Nephron (organoid): ENCODE measurements at regions not wholly inside any gene's neighbourhood (a gene's known extent, or its start where the extent isn't known, plus 50 kb on each side); places are given as distances from the start of the nearest gene placed in this dataset.

Experiments used
- H3K27ac Mint-ChIP-seq, 3 experiments: 2 replicates each; pipeline ENCODE4 v1.8.0; 2020; ENCODE audit warnings: mixed read lengths in 3 of 3, mild to moderate bottlenecking in 2 of 3, moderate library complexity in 1 of 3
- H3K27me3 Mint-ChIP-seq: 2 replicates; pipeline ENCODE4 v1.8.0; 2021; ENCODE audit warnings: low read depth, mild to moderate bottlenecking, moderate library complexity, mixed read lengths
- H3K36me3 Mint-ChIP-seq: 2 replicates; pipeline ENCODE4 v1.8.0; 2020; ENCODE audit warnings: low read depth, mixed read lengths
- H3K4me1 Mint-ChIP-seq: 2 replicates; pipeline ENCODE4 v1.8.0; 2020; ENCODE audit warnings: mixed read lengths
- H3K4me3 Mint-ChIP-seq, 3 experiments: 2 replicates each; pipeline ENCODE4 v1.8.0; 2020; ENCODE audit warnings: mild to moderate bottlenecking in 3 of 3, mixed read lengths in 3 of 3, moderate library complexity in 2 of 3
- H3K9me3 Mint-ChIP-seq: 2 replicates; pipeline ENCODE4 v1.8.0; 2020; ENCODE audit warnings: mixed read lengths
- TF ChIP-seq, protein P1 (sequence below), 3 experiments: fragments of 200-600 bp; sonication (generic); IDR thresholded peaks; one replicate each; pipeline ENCODE4 v1.5.0; 2021; ENCODE audit warnings: antibody characterized with exemption in 3 of 3; ENCODE audit not compliant: unreplicated experiment in 3 of 3

DNA sequence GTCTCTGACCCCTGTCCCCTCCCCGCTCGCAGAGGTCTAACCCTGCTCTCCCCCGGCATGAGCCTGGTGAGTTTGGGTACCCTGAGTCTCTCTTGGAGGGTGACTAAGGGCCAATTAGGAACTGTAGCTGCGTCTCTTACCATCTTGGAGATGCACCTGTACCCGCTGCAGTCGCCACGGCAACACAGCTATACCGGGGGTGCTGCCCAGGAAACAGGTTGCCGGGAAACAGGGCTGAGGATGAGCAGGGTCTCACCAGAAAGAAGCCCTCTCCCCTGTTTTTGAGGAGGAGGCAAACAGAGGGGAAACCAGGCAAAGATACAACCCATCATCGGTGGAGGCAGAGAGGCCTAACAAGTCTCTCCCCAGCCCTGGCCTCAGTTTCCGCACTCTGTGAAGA lies 140.2 kb downstream of the TMEM132E start:
- Mint-ChIP-seq H3K27me3 (peaks cover 33% of the 10 kb centered on the region), H3K36me3 (no peaks in the 10 kb centered on the region), H3K4me3 (no peak overlapping the region), H3K9me3 (no peaks in the 10 kb centered on the region), H3K4me1 (peaks cover 7% of the 10 kb centered on the region), H3K27ac (no peak overlapping the region)
- TF ChIP-seq, protein P1, sequence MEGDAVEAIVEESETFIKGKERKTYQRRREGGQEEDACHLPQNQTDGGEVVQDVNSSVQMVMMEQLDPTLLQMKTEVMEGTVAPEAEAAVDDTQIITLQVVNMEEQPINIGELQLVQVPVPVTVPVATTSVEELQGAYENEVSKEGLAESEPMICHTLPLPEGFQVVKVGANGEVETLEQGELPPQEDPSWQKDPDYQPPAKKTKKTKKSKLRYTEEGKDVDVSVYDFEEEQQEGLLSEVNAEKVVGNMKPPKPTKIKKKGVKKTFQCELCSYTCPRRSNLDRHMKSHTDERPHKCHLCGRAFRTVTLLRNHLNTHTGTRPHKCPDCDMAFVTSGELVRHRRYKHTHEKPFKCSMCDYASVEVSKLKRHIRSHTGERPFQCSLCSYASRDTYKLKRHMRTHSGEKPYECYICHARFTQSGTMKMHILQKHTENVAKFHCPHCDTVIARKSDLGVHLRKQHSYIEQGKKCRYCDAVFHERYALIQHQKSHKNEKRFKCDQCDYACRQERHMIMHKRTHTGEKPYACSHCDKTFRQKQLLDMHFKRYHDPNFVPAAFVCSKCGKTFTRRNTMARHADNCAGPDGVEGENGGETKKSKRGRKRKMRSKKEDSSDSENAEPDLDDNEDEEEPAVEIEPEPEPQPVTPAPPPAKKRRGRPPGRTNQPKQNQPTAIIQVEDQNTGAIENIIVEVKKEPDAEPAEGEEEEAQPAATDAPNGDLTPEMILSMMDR (IDR thresholded peaks at IDR 0.05; ENCODE audit: unreplicated experiment in 3 of 3), result no peak

DNA sequence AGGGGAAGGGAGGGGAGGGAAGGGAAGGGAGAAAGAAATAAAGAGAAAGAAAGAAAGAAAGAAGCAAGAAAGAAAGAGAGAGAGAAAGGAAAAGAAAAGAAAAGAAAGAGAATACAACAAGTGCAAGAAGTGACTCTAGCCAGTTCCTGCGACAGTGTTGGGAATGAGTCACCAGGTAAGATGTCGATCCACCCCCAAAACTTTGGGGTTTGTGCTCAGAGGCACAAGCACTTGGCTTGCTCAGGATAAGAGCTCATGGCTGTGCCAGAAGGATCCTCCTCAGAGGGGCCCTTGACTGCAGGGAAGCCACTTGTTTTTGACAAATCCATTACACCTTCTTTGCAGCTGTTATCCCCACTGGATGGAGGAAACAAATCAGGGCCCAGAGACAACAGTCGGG lies 137.7 kb downstream of the TMEM132E start:
- H3K4me3 Mint-ChIP-seq, result no peak overlapping the region
- no peaks in the 10 kb centered on the region for H3K36me3 Mint-ChIP-seq
- peaks cover 27% of the 10 kb centered on the region for H3K27me3 Mint-ChIP-seq
- TF ChIP-seq, protein P1 (IDR thresholded peaks at IDR 0.05; ENCODE audit: unreplicated experiment in 3 of 3), result no peak
- H3K9me3 Mint-ChIP-seq, result no peaks in the 10 kb centered on the region
- H3K27ac Mint-ChIP-seq, result no peak overlapping the region
- H3K4me1 Mint-ChIP-seq, result peaks cover 7% of the 10 kb centered on the region

DNA sequence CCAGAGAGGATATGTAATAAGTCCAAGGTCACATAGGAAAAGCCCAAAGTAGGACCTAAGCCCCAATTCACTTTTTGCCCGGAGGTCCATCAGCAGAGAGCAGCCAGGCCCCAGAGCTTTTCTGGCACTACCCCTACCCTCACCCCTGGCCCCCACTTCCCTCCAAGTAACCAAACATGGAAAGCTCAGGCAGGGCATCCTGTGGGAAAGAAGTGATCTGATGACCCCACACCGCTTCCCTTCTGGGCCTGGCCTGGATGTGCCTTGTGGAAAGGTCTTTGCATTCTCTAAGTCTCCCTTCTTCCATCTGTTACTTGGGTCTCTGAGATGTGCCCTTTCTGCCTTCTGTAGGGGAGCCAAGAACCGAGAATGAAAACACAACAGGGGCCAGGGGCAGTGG lies 136.9 kb downstream of the TMEM132E start:
- Mint-ChIP-seq H3K27me3 (peaks cover 22% of the 10 kb centered on the region), H3K4me3 (no peak overlapping the region), H3K36me3 (no peaks in the 10 kb centered on the region), H3K9me3 (no peaks in the 10 kb centered on the region), H3K4me1 (peaks cover 7% of the 10 kb centered on the region), H3K27ac (no peak overlapping the region)
- TF ChIP-seq, protein P1 (IDR thresholded peaks at IDR 0.05; ENCODE audit: unreplicated experiment in 3 of 3), result no peak

DNA sequence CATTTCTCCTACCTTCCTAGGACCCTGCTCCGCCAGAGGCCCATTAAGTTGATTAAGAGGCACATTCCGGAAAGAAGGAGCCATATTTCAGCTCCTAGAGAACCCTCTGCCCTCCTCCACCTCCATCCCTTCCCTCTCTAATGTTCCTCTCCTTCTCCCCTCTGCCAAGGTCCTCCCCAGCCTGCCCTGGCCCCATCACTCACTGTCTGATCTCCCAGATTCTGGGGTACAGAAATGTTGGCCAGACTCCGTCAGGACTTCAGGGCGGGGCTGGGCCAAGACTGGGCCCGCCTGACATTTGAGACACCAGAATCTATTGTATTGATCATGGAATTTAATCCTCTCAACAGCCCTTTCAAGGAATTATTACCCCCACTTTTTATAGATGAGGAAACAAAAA lies 136.1 kb downstream of the TMEM132E start:
- Mint-ChIP-seq H3K9me3 (no peaks in the 10 kb centered on the region), H3K4me3 (no peak overlapping the region), H3K27me3 (peaks cover 27% of the 10 kb centered on the region), H3K36me3 (no peaks in the 10 kb centered on the region), H3K4me1 (peaks cover 7% of the 10 kb centered on the region), H3K27ac (no peak overlapping the region)
- TF ChIP-seq, protein P1 (IDR thresholded peaks at IDR 0.05; ENCODE audit: unreplicated experiment in 3 of 3), result no peak

DNA sequence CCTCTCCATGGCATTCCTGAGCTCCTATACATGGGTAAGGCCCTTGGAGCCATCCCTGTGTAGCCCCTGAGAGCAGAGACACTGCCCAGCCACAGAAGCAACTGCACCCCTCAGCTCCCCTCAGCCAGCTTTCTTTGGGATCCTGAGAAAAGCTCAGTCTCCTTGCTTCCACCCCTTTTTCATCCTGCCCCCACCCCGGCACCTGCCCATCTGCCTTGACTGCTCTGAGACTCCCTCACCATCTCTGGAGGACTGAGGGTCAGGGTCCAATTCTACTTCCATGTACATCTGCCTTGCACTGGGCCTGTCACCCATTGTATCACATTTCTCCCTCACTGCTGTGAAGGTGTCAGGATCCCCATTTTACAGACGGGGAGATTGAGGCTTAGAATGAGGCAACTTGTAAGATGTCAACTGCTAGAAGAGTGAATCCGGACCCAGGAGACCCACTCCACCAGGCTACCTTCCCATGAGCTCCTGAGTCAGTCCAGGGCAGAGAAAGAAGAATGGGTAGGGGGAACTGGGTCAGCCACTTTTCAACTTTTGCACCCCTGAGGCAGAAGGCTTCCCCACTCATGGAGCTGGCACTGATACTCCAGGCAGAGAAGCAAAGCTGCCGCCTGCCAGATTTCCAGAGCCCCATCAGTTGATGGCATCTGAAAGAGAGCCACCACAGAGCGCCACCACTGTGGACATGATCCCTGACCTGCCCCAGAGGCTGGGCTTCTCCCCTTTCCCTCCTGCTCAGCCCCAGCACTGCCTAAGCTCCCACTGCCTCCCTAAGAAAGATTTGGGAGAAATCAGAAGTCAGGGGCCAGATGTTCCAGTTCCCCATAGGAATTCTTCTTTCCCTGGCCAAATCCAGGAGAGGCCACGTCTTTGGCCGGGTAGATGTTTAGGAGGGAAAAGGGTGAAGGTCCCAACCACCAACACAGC lies 135.4 kb downstream of the TMEM132E start:
- Mint-ChIP-seq H3K27me3 (peaks cover 30% of the 10 kb centered on the region), H3K4me3 (no peak overlapping the region), H3K36me3 (no peaks in the 10 kb centered on the region), H3K4me1 (peaks cover 7% of the 10 kb centered on the region), H3K9me3 (no peaks in the 10 kb centered on the region), H3K27ac (no peak overlapping the region)
- TF ChIP-seq, protein P1 (IDR thresholded peaks at IDR 0.05; ENCODE audit: unreplicated experiment in 3 of 3), result no peak

DNA sequence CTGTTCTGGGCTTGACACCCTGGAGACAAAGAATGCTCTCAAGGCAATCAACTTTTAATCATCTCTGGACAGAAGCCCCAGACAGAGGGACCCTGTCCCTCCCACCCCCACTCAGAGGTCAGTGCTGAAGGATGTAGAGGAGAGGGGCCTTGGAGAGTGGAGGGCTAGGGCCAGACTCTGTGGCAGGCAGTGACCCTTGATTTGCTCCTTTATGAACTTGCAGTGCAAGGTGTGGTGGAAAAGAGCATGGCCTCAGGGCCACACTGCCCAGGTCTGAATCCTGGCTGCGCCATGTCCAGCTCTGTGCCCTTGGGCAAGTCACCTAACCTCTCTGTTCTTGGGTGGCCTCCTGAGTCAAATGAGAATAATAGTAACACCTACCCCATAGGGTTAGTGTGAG lies 134.3 kb downstream of the TMEM132E start:
- TF ChIP-seq, protein P1 (IDR thresholded peaks at IDR 0.05; ENCODE audit: unreplicated experiment in 3 of 3), result no peak
- Mint-ChIP-seq H3K4me1 (peaks cover 7% of the 10 kb centered on the region), H3K27me3 (peaks cover 38% of the 10 kb centered on the region), H3K4me3 (no peak overlapping the region), H3K36me3 (no peaks in the 10 kb centered on the region), H3K9me3 (no peaks in the 10 kb centered on the region), H3K27ac (no peak overlapping the region)
